Right atrium auricular region (tissue), 2 donors: ENCODE measurements at regions not wholly inside any gene's neighbourhood (a gene's known extent, or its start where the extent isn't known, plus 50 kb on each side); places are given as distances from the start of the nearest gene placed in this dataset.

Experiments used
- DNase-seq: peaks from one replicate; pipeline ENCODE4 v3.0.0-alpha.2; 2019; ENCODE audit warnings: low spot score
- H3K27ac ChIP-seq, 2 donors: fragments of 200-600 bp; sonication (generic); 1 replicate in 1 of 2; 2 replicates in 1 of 2; pipeline ENCODE4 v1.5.1; 2016 to 2019
- H3K27me3 ChIP-seq, 2 donors: fragments of 200-600 bp; sonication (generic); one replicate each; pipeline versions ENCODE4 v1.5.1 to v1.6.0; 2017 to 2019
- H3K36me3 ChIP-seq: fragments of 200-600 bp; sonication (generic); one replicate; pipeline ENCODE4 v1.5.1; 2016
- H3K4me1 ChIP-seq, 2 donors: fragments of 200-600 bp; sonication (generic); one replicate each; pipeline versions ENCODE4 v1.5.1 to v1.6.0; 2017 to 2019
- H3K4me3 ChIP-seq, 2 donors: fragments of 200-600 bp; sonication (generic); 1 replicate in 1 of 2; 2 replicates in 1 of 2; pipeline ENCODE4 v1.5.1; 2017 to 2019; ENCODE audit warnings: mild to moderate bottlenecking in 1 of 2, moderate library complexity in 1 of 2
- H3K9me3 ChIP-seq, 2 donors: fragments of 200-600 bp; sonication (generic); one replicate each; pipeline ENCODE4 v1.5.1; 2019
- TF ChIP-seq, protein P1 (sequence below), 2 donors: fragments of 200-600 bp; sonication (generic); IDR thresholded peaks; one replicate each; pipeline ENCODE4 v1.5.1; 2019; ENCODE audit warnings: antibody characterized with exemption in 2 of 2

DNA sequence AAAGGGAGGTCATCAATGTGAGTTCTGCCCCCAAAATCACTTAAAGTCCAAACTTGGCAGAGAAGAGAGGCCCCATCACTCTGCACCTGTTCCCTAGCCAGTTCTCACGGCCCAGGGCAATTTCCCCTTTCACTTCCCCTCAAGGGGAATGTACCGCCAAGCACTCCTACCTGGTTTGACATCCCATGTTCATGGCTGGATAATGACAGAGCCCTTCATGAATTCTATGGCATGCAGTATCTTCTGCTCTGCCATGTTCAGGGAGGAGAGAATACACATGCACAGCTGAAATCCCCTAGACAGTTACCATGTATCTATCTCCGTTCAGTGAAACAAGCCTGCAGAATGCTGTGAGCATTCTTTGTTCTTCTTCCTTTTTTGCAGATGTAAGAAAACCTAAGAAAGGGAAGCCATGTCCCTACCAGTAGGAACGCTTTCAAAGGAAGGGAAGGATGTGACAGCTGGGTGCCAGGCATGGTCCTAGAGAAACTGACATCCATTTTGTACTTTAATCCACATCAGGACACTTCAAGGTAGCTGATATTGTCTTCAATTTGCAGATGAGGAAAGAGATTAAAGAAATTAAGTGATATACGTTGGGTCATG, 79.8 kb upstream of the ARID1B start:
- DNase-seq: no peak
- TF ChIP-seq, protein P1, sequence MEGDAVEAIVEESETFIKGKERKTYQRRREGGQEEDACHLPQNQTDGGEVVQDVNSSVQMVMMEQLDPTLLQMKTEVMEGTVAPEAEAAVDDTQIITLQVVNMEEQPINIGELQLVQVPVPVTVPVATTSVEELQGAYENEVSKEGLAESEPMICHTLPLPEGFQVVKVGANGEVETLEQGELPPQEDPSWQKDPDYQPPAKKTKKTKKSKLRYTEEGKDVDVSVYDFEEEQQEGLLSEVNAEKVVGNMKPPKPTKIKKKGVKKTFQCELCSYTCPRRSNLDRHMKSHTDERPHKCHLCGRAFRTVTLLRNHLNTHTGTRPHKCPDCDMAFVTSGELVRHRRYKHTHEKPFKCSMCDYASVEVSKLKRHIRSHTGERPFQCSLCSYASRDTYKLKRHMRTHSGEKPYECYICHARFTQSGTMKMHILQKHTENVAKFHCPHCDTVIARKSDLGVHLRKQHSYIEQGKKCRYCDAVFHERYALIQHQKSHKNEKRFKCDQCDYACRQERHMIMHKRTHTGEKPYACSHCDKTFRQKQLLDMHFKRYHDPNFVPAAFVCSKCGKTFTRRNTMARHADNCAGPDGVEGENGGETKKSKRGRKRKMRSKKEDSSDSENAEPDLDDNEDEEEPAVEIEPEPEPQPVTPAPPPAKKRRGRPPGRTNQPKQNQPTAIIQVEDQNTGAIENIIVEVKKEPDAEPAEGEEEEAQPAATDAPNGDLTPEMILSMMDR (IDR thresholded peaks at IDR 0.05): no peak

DNA sequence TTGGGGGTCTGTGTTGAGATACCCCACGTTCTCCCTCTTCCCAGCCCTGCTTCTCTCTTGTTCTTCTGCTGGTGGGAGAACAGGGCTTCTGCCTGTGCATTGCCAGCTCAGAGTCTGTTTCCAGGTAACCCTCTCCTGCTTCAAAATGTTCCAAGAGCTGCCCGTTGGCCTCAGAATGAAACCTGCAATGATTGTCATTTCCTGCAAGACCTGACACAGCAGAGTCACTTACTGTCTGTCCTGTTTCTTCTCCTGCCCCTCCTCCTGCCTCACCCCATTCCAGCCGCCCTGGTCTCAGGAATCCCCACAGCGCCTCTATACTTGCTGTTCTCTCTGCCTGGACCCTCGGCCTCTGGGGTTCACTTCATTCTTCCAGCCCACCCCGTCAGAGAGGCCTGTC, 81.4 kb upstream of the ARID1B start:
- Histone ChIP-seq H3K4me3 (no peak overlapping the region), H3K27me3 (no peaks in the 10 kb centered on the region), H3K9me3 (no peaks in the 10 kb centered on the region), H3K36me3 (no peaks in the 10 kb centered on the region), H3K4me1 (no peaks in the 10 kb centered on the region), H3K27ac (no peak overlapping the region)
- TF ChIP-seq, protein P1 (IDR thresholded peaks at IDR 0.05): no peak
- no peak for DNase-seq

More for the DNA sequence above, 79.8 kb upstream of the ARID1B start:
- no peak overlapping the region for H3K27ac ChIP-seq
- H3K36me3 ChIP-seq: no peaks in the 10 kb centered on the region
- H3K4me3 ChIP-seq: no peak overlapping the region
- no peaks in the 10 kb centered on the region for H3K4me1 ChIP-seq
- no peaks in the 10 kb centered on the region for H3K9me3 ChIP-seq
- no peaks in the 10 kb centered on the region for H3K27me3 ChIP-seq

DNA sequence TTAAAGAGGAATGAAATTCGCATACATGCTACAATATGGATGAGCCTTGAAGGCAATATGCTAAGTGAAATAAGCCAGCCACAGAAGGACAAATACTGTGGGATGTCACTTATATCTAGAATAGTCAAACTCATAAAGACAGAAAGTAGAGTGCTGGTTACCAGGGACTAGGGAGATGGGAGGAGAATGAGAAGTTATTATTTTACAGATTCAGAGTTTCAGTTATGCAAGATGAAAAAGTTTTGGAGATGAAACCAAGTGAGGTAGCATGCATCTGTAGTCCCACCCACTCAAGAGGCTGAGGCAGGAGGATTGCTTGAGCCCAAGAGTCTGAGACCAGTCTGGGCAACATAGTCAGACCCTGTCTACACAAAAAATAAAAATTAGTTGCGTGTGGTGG, 82.5 kb upstream of the ARID1B start:
- H3K27me3 ChIP-seq: no peaks in the 10 kb centered on the region
- H3K27ac ChIP-seq: no peak overlapping the region
- H3K4me3 ChIP-seq: no peak overlapping the region
- DNase-seq: no peak
- TF ChIP-seq, protein P1 (IDR thresholded peaks at IDR 0.05): no peak
- no peaks in the 10 kb centered on the region for H3K4me1 ChIP-seq
- no peaks in the 10 kb centered on the region for H3K9me3 ChIP-seq
- H3K36me3 ChIP-seq: no peaks in the 10 kb centered on the region

DNA sequence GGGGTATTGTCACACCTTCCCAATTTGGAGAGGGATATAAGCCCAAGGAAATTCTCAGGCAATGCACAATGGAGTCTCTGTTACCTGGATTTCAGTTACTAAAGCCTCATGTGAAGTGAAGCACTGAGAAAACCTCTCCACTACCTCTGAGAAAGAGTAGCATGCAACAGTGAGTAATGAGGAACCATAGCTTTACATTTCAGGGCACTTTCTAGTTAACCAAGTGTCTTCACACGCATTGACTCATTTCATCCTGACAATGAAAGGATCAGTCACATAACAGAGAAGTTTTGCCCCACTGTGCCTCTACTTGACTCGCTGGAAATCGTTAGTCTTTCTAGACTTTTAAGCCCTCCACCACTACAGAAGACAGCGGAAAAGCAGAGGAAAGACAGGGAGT, 86.2 kb upstream of the ARID1B start:
- Histone ChIP-seq H3K27me3 (no peaks in the 10 kb centered on the region), H3K4me3 (no peak overlapping the region), H3K4me1 (peaks cover 0 to 10% of the 10 kb centered on the region in 2 donors), H3K36me3 (no peaks in the 10 kb centered on the region), H3K27ac (no peak overlapping the region), H3K9me3 (no peaks in the 10 kb centered on the region)
- DNase-seq: no peak
- TF ChIP-seq, protein P1 (IDR thresholded peaks at IDR 0.05): no peak

DNA sequence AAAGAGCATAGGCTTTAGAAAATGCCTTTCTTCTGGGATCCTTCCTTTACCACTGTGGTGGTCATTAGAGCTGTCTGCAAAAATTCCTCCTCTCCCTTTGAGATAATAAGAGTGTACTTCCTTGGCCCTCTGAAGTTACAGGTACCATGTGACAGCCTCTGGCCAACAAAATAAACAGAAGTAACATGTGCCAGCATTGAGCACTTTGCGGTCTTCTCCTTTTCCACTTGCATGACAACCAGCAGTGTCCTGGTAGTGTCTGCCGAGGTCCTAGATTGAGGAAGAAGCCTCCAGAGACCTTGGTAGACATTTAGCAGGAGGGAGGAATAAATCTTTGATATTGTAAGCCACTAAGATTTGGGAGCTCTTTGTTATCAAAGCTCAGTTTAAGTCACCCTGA, 87.5 kb upstream of the ARID1B start:
- Histone ChIP-seq H3K9me3 (no peaks in the 10 kb centered on the region), H3K4me3 (no peak overlapping the region), H3K36me3 (no peaks in the 10 kb centered on the region), H3K27me3 (no peaks in the 10 kb centered on the region), H3K4me1 (peaks cover 0 to 16% of the 10 kb centered on the region in 2 donors), H3K27ac (no peak overlapping the region)
- DNase-seq: no peak
- TF ChIP-seq, protein P1 (IDR thresholded peaks at IDR 0.05): no peak

DNA sequence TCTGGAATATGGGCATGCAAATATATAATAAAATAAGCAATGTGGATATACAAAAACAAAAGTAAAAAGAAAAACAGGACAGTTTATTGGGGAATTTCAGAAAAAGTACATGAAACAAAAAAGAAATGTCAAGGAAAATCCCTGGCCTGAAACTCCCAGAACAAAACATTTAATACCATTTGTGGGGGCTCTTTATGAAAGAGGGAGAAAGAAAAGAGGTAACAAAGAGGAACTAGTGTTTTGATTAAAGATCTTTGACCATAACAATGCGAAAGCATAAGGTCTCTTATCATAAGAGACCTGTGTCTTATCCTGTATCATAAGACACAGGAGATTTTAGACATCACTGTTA, 88.6 kb upstream of the ARID1B start:
- Histone ChIP-seq H3K27ac (peak overlapping the region; percentile 86 to 94), H3K4me1 (peaks cover 0 to 16% of the 10 kb centered on the region in 2 donors), H3K36me3 (no peaks in the 10 kb centered on the region), H3K4me3 (no peak overlapping the region), H3K27me3 (no peaks in the 10 kb centered on the region), H3K9me3 (no peaks in the 10 kb centered on the region)
- TF ChIP-seq, protein P1 (IDR thresholded peaks at IDR 0.05): no peak
- DNase-seq: no peak
